H1 (cell line): ENCODE measurements at regions not wholly inside any gene's neighbourhood (a gene's known extent, or its start where the extent isn't known, plus 50 kb on each side); places are given as distances from the start of the nearest gene placed in this dataset.

Experiments
- CTCF ChIA-PET: fragments of 300-600 bp; sonication (Branson Sonifier 250); formaldehyde crosslinking; loops from one replicate; lab custom pipeline; 2021; ENCODE audit not compliant: partially characterized antibody; lab: Charles Lee
- POLR2A ChIA-PET: fragments of 300-600 bp; sonication (Branson Sonifier 250); formaldehyde crosslinking; loops from one replicate; lab custom pipeline; 2021; ENCODE audit warnings: inconsistent platforms; ENCODE audit not compliant: partially characterized antibody; lab: Charles Lee
- DNase-seq, 2 experiments: peaks; one replicate each; pipeline versions ENCODE4 v3.0.0 to v3.0.0-alpha.2; 2010 to 2022; ENCODE audit warnings: low spot score in 2 of 2, low read depth in 1 of 2, mixed read lengths in 1 of 2
- FAIRE-seq: peaks from 2 replicates; lab custom pipeline; 2011; peaks lifted over from hg19 to GRCh38; lab: Jason Lieb, UNC
- H2AFZ ChIP-seq: 2 replicates; pipeline ENCODE4 v1.8.1; 2012; ENCODE audit warnings: low read length, inconsistent platforms
- H2AK5ac ChIP-seq: 2 replicates; pipeline ENCODE4 v1.6.1; 2013; ENCODE audit warnings: low read depth, low read length
- H2BK120ac ChIP-seq: replicated peaks from 2 replicates; pipeline ENCODE3; 2013; ENCODE audit warnings: low read depth, low read length, inconsistent platforms
- H2BK12ac ChIP-seq: 2 replicates; pipeline ENCODE4 v1.6.1; 2013; ENCODE audit warnings: low read depth, low read length
- H2BK15ac ChIP-seq: 2 replicates; pipeline ENCODE4 v1.6.1; 2013; ENCODE audit warnings: low read length
- H2BK20ac ChIP-seq: 2 replicates; pipeline ENCODE4 v1.6.1; 2013; ENCODE audit warnings: low read length
- H2BK5ac ChIP-seq: 2 replicates; pipeline ENCODE4 v1.6.1; 2013; ENCODE audit warnings: low read depth, low read length
- H3K14ac ChIP-seq: 2 replicates; pipeline ENCODE4 v1.6.1; 2013; ENCODE audit warnings: inconsistent platforms; ENCODE audit not compliant: insufficient read length
- H3K18ac ChIP-seq: 2 replicates; pipeline ENCODE4 v1.6.1; 2013; ENCODE audit warnings: low read length; ENCODE audit errors: extremely low read depth
- H3K23ac ChIP-seq: 2 replicates; pipeline ENCODE4 v1.6.1; 2013; ENCODE audit warnings: inconsistent platforms; ENCODE audit not compliant: insufficient read length
- H3K23me2 ChIP-seq: 2 replicates; pipeline ENCODE4 v1.6.1; 2013; ENCODE audit warnings: low read depth, low read length
- H3K27ac ChIP-seq: 2 replicates; pipeline ENCODE4 v1.6.1; 2011; ENCODE audit warnings: low read depth, low read length, inconsistent platforms
- H3K27me3 ChIP-seq, 4 experiments: replicated peaks in 1 of 4; 1 replicate in 1 of 4; 2 replicates in 3 of 4; pipeline versions ENCODE4 v1.6.1 to v1.8.1; 2011 to 2013; ENCODE audit warnings: low read length in 3 of 4, mild to moderate bottlenecking in 3 of 4, inconsistent platforms in 2 of 4, mixed read lengths in 2 of 4, moderate library complexity in 1 of 4; ENCODE audit not compliant: control insufficient read depth in 3 of 4, insufficient read depth in 3 of 4; ENCODE audit errors: extremely low read depth in 1 of 4
- H3K36me3 ChIP-seq, 4 experiments: 2 replicates each; pipeline versions ENCODE4 v1.6.1 to v1.8.1; 2011 to 2013; ENCODE audit warnings: mild to moderate bottlenecking in 4 of 4, low read length in 3 of 4, moderate library complexity in 2 of 4, control low read depth in 1 of 4, inconsistent platforms in 1 of 4; ENCODE audit not compliant: insufficient read depth in 4 of 4, control insufficient read depth in 2 of 4
- H3K4ac ChIP-seq: replicated peaks from 2 replicates; pipeline ENCODE3; 2013; ENCODE audit warnings: low read length, low read depth, mixed read lengths, inconsistent platforms; ENCODE audit not compliant: insufficient read length
- H3K4me1 ChIP-seq, 4 experiments: replicated peaks in 1 of 4; 1 replicate in 1 of 4; 2 replicates in 3 of 4; pipeline versions ENCODE4 v1.6.1 to v1.8.1; 2011 to 2013; ENCODE audit warnings: low read length in 3 of 4, inconsistent platforms in 2 of 4, mixed read lengths in 1 of 4; ENCODE audit not compliant: insufficient read depth in 4 of 4, control insufficient read depth in 3 of 4
- H3K4me2 ChIP-seq, 2 experiments: 2 replicates each; pipeline versions ENCODE4 v1.6.1 to v1.8.1; 2011 to 2013; ENCODE audit warnings: low read depth in 2 of 2, low read length in 2 of 2, control low read depth in 1 of 2, inconsistent platforms in 1 of 2, mild to moderate bottlenecking in 1 of 2; ENCODE audit not compliant: insufficient read depth in 1 of 2
- H3K4me3 ChIP-seq, 4 experiments: fragments of 200-600, 300-600 bp in 1 of 4; sonication (generic), shearing (Covaris generic), sonication (Bioruptor Twin) in 1 of 4; 2 replicates each; pipeline versions ENCODE4 v1.5.1 to v1.8.1; 2011 to 2016; ENCODE audit warnings: low read length in 4 of 4, low read depth in 3 of 4, control low read depth in 2 of 4, inconsistent platforms in 2 of 4, mild to moderate bottlenecking in 2 of 4, mixed read lengths in 1 of 4, moderate library complexity in 1 of 4; ENCODE audit not compliant: insufficient read depth in 2 of 4; ENCODE audit errors: extremely low read depth in 1 of 4
- H3K56ac ChIP-seq: replicated peaks from 2 replicates; pipeline ENCODE3; 2013; ENCODE audit warnings: low read depth, mild to moderate bottlenecking, mixed read lengths, low read length, inconsistent platforms; ENCODE audit not compliant: insufficient read length
- H3K79me1 ChIP-seq: 2 replicates; pipeline ENCODE4 v1.6.1; 2013; ENCODE audit warnings: low read depth, low read length, control low read depth
- H3K79me2 ChIP-seq, 2 experiments: 2 replicates each; pipeline versions ENCODE4 v1.6.1 to v1.8.1; 2012 to 2013; ENCODE audit warnings: low read length in 2 of 2, mild to moderate bottlenecking in 2 of 2, inconsistent platforms in 1 of 2; ENCODE audit not compliant: insufficient read depth in 2 of 2, control insufficient read depth in 1 of 2
- H3K9ac ChIP-seq, 4 experiments: replicated peaks in 1 of 4; 1 replicate in 1 of 4; 2 replicates in 3 of 4; pipeline versions ENCODE4 v1.6.1 to v1.8.1; 2011 to 2013; ENCODE audit warnings: low read depth in 3 of 4, low read length in 3 of 4, control low read depth in 2 of 4, mild to moderate bottlenecking in 2 of 4, moderate library complexity in 2 of 4, inconsistent platforms in 1 of 4; ENCODE audit errors: extremely low read depth in 1 of 4
- H3K9me3 ChIP-seq, 2 experiments: 2 replicates each; pipeline versions ENCODE4 v1.6.1 to v1.8.1; 2012 to 2013; ENCODE audit warnings: mild to moderate bottlenecking in 2 of 2, moderate library complexity in 2 of 2, control low read depth in 1 of 2, inconsistent platforms in 1 of 2, low read depth in 1 of 2, low read length in 1 of 2, mixed read lengths in 1 of 2; ENCODE audit not compliant: insufficient read depth in 2 of 2
- H4K20me1 ChIP-seq, 2 experiments: replicated peaks in 1 of 2; 2 replicates each; pipeline versions ENCODE3 to v1.8.1; 2011 to 2013; ENCODE audit warnings: inconsistent platforms in 2 of 2, low read length in 2 of 2, mild to moderate bottlenecking in 1 of 2; ENCODE audit not compliant: insufficient read depth in 2 of 2, control insufficient read depth in 1 of 2
- H4K5ac ChIP-seq: 2 replicates; pipeline ENCODE4 v1.6.1; 2013; ENCODE audit warnings: low read length, low read depth, mixed read lengths, inconsistent platforms; ENCODE audit not compliant: insufficient read length
- H4K8ac ChIP-seq: 2 replicates; pipeline ENCODE4 v1.8.0; 2013; ENCODE audit warnings: mild to moderate bottlenecking, moderate library complexity, low read length, inconsistent platforms; ENCODE audit not compliant: insufficient read depth; ENCODE audit errors: extremely low read depth
- H4K91ac ChIP-seq: replicated peaks from 2 replicates; pipeline ENCODE3; 2013; ENCODE audit warnings: low read length, mixed read lengths, inconsistent platforms; ENCODE audit not compliant: insufficient read length
- EP300 ChIP-seq, 2 experiments: IDR thresholded peaks; 1 replicate in 1 of 2; 2 replicates in 1 of 2; pipeline ENCODE4 v1.6.1; 2011 to 2012; ENCODE audit warnings: low read depth in 2 of 2, low read length in 2 of 2, mild to moderate bottlenecking in 2 of 2, borderline replicate concordance in 1 of 2, inconsistent platforms in 1 of 2, moderate library complexity in 1 of 2

DNA sequence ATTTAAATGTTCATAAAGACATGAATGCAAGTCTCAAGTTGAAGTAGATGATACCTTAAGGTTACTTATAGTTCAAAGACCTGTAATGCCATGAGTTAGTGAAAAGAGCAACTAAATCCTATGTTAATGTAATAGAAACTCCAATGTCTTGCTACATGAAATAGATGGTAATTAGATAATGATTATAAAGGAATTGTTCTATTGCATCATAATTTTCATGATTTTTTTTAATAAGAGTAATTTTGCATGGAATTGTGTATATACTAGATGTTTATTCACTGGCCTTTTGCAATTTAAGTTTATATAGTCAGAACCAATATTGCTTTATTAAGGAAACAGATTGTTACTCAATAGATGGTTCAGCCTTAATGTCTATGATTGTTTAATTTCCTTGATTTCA, 115.5 kb upstream of the SYT10 start:
- no peak for FAIRE-seq
- no peaks in the 10 kb centered on the region for H3K23me2 ChIP-seq
- H3K14ac ChIP-seq: no peak overlapping the region
- POLR2A ChIA-PET: no interaction called here
- H2AK5ac ChIP-seq: no peak overlapping the region
- no peak overlapping the region for H3K23ac ChIP-seq
- no peak for DNase-seq
- H3K79me2 ChIP-seq: no peaks in the 10 kb centered on the region
- H2BK120ac ChIP-seq: no peak overlapping the region
- H4K20me1 ChIP-seq: no peaks in the 10 kb centered on the region
- no peak overlapping the region for H4K5ac ChIP-seq
- no peak for TF ChIP-seq EP300 (IDR thresholded peaks at IDR 0.05; ENCODE audit: borderline replicate concordance in 1 of 2, low read depth in 2 of 2, low read length in 2 of 2)
- TF ChIP-seq, all 59 proteins: peak for 0
- no peaks in the 10 kb centered on the region; a peak in 1 of 8 replicates for H3K36me3 ChIP-seq
- peaks cover 8% of the 10 kb centered on the region in 2 experiments for H3K9me3 ChIP-seq
- no peak overlapping the region for H3K27ac ChIP-seq
- H4K91ac ChIP-seq: no peak overlapping the region
- no peaks in the 10 kb centered on the region for H3K27me3 ChIP-seq
- no peak overlapping the region for H2AFZ ChIP-seq
- H3K9ac ChIP-seq: no peak overlapping the region
- H3K79me1 ChIP-seq: no peaks in the 10 kb centered on the region
- CTCF ChIA-PET: no interaction called here
- no peaks in the 10 kb centered on the region for H3K4me1 ChIP-seq
- no peak overlapping the region for H2BK20ac ChIP-seq
- no peak overlapping the region for H3K56ac ChIP-seq
- no peak overlapping the region for H3K4ac ChIP-seq
- H2BK12ac ChIP-seq: no peak overlapping the region
- no peak overlapping the region for H2BK15ac ChIP-seq
- H3K18ac ChIP-seq: no peak overlapping the region
- H3K4me2 ChIP-seq: no peak overlapping the region
- H2BK5ac ChIP-seq: no peak overlapping the region
- H3K4me3 ChIP-seq: no peak overlapping the region
- no peak overlapping the region for H4K8ac ChIP-seq
